PC-3 (cell line): ENCODE measurements at regions not wholly inside any gene's neighbourhood (a gene's known extent, or its start where the extent isn't known, plus 50 kb on each side); places are given as distances from the start of the nearest gene placed in this dataset.
"Not testable (repeated sequence)": the region's sequence is repeated elsewhere in the genome, so short reads cannot be mapped to it uniquely, and the experiment has no call there.

Experiments used
- CTCF ChIP-seq: fragments of 300-600 bp; sonication (generic); conservative IDR thresholded peaks from 2 replicates; pipeline ENCODE4 v1.5.1; 2017; ENCODE audit warnings: antibody characterized with exemption, low read depth, mild to moderate bottlenecking, low read length
- EZH2 ChIP-seq: fragments of 300-600 bp; sonication (generic); IDR thresholded peaks from one replicate; pipeline ENCODE4 v1.6.1; 2017; ENCODE audit warnings: antibody characterized with exemption, mild to moderate bottlenecking, low read length; ENCODE audit not compliant: unreplicated experiment

GRCh38 chr7:46261638-46262037, 340.6 kb upstream of the IGFBP3 start:
- not testable (repeated sequence) for TF ChIP-seq EZH2, CTCF
